GM19043 (cell line): ENCODE measurements at regions not wholly inside any gene's neighbourhood (a gene's known extent, or its start where the extent isn't known, plus 50 kb on each side); places are given as distances from the start of the nearest gene placed in this dataset.
"Not testable (repeated sequence)": the region's sequence is repeated elsewhere in the genome, so short reads cannot be mapped to it uniquely, and the experiment has no call there.

Experiments used
- ATAC-seq: cut with Tn5 transposase; IDR thresholded peaks from one replicate; pipeline ENCODE4 v1.9.1; 2021; ENCODE audit warnings: low read depth; ENCODE audit not compliant: unreplicated experiment

GRCh38 chr18:2123077-2123476 is 448.2 kb downstream of the METTL4 start:
- no peak for ATAC-seq

GRCh38 chr18:2134364-2134763 is 436.9 kb downstream of the METTL4 start:
- ATAC-seq = no peak

GRCh38 chr18:2135309-2135708 is 436.0 kb downstream of the METTL4 start:
- ATAC-seq = no peak

GRCh38 chr18:2138552-2138951 is 432.8 kb downstream of the METTL4 start:
- no peak for ATAC-seq

- no peak for ATAC-seq
Observed at GRCh38 chr18:2139691-2140090, 431.6 kb downstream of the METTL4 start.

GRCh38 chr18:2143636-2144035 is 427.7 kb downstream of the METTL4 start:
- no peak for ATAC-seq

- no peak for ATAC-seq
Observed at GRCh38 chr18:2144811-2145210, 426.5 kb downstream of the METTL4 start.

GRCh38 chr18:2146092-2146491 is 425.2 kb downstream of the METTL4 start:
- ATAC-seq = no peak

GRCh38 chr18:2146754-2147153 is 424.6 kb downstream of the METTL4 start:
- no peak for ATAC-seq

GRCh38 chr18:2147476-2148230 is 423.7 kb downstream of the METTL4 start:
- no peak for ATAC-seq

- ATAC-seq = no peak
Observed at GRCh38 chr18:2148823-2149222, 422.5 kb downstream of the METTL4 start.

GRCh38 chr18:2150566-2150965 is 420.7 kb downstream of the METTL4 start:
- no peak for ATAC-seq

GRCh38 chr18:2154278-2154677 is 417.0 kb downstream of the METTL4 start:
- ATAC-seq = no peak

GRCh38 chr18:2164644-2165550 is 406.4 kb downstream of the METTL4 start:
- ATAC-seq = no peak

- ATAC-seq = not testable (repeated sequence)
Observed at GRCh38 chr18:2166876-2167275, 404.4 kb downstream of the METTL4 start.

GRCh38 chr18:2168022-2168421 is 403.3 kb downstream of the METTL4 start:
- no peak for ATAC-seq

GRCh38 chr18:2169656-2170055 is 401.6 kb downstream of the METTL4 start:
- ATAC-seq = no peak

- no peak for ATAC-seq
Observed at GRCh38 chr18:2171840-2172625, 399.3 kb downstream of the METTL4 start.

- no peak for ATAC-seq
Observed at GRCh38 chr18:2172881-2173280, 398.4 kb downstream of the METTL4 start.

GRCh38 chr18:2173486-2173885 is 397.8 kb downstream of the METTL4 start:
- no peak for ATAC-seq

- ATAC-seq = no peak
Observed at GRCh38 chr18:2178036-2178435, 393.3 kb downstream of the METTL4 start.
